ACHN (cell line): ENCODE measurements at regions not wholly inside any gene's neighbourhood (a gene's known extent, or its start where the extent isn't known, plus 50 kb on each side); places are given as distances from the start of the nearest gene placed in this dataset.
"Not testable (repeated sequence)": the region's sequence is repeated elsewhere in the genome, so short reads cannot be mapped to it uniquely, and the experiment has no call there.

Experiments used
- DNase-seq: peaks from one replicate; pipeline ENCODE4 v3.0.0-alpha.2; 2015
- in situ Hi-C: cut with HindIII; loops from 2 replicates; pipeline ENCODE4 v1.10.0; 2017; ENCODE audit warnings: low sequenced_read_pairs, low pct_ligation_motif_present, low pct_unique_long_range_greater_than_20kb

GRCh38 chr5:54887663-54888062 lies 97.7 kb downstream of the ESM1 start:
- DNase-seq = no peak
- in situ Hi-C loops = no loop called here

DNA sequence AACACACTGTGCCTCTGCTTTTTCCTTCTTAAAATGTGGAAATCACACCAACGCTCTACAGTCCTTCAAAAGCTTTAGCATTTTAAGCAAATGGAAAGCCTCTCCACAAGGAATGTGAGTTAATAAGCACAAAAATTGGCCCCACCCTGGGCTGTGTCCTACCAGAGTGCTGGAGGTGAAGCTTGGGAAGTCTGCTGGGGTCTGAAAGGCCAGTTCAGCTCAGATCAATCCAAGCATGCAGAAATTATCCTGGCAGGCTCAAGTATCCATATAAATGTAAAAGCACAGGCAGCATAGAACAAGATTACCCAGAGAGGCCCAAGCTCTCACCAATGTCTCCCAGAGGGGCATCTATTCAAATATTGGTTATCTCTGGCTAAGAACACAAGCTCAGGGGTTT lies 98.5 kb downstream of the ESM1 start:
- in situ Hi-C loops = no loop called here
- no peak for DNase-seq

- in situ Hi-C loops = no loop called here
- no peak for DNase-seq
Observed at GRCh38 chr5:54885636-54886035, 99.8 kb downstream of the ESM1 start.

GRCh38 chr5:54884195-54884536 lies 101.2 kb downstream of the ESM1 start:
- in situ Hi-C loops = no loop called here

GRCh38 chr5:54883374-54884194 lies 101.8 kb downstream of the ESM1 start:
- DNase-seq = peak; percentile 49

More at GRCh38 chr5:54884195-54884536, 101.2 kb downstream of the ESM1 start:
- DNase-seq = no peak

DNA sequence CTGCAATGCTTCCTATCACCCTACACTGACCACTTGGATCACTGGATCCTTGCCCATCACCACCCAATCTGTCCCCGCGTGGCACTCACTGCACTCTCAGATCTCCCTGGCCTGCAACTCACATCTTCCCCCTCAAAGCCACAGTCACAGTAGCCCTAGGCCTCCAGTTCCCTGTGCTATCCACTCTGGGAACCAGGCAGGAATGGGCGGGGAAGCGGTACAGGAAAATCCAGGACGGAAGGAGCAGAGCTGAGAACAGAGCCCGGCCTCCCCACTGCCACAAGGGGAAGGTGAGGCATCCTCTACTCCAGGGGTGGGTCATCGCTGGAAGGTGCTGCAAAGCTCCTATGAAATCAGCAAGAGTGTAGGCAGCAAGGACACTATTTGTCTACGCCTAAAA lies 102.6 kb downstream of the ESM1 start:
- no peak for DNase-seq
- in situ Hi-C loops = no loop called here

More at GRCh38 chr5:54883374-54884194, 101.8 kb downstream of the ESM1 start:
- in situ Hi-C loops = no loop called here

DNA sequence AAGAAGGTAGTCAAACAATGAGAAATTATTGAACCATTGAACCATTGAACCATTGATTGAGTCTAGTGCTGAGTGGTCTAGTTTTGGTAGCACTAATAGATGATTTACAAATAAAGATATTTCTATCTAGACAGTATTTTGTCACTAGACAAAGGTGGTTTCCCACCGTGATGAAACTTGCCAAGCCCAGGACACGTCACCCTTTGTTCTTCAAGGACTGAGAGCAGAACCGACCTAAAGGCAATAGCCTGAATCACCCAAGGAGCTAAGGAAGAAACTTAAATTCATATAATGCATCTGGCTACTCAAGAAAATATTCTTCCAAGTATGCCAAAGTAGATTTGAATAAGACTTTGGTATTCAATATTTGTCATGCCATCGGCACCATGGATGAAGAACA lies 103.3 kb downstream of the ESM1 start:
- in situ Hi-C loops = no loop called here
- no peak for DNase-seq

DNA sequence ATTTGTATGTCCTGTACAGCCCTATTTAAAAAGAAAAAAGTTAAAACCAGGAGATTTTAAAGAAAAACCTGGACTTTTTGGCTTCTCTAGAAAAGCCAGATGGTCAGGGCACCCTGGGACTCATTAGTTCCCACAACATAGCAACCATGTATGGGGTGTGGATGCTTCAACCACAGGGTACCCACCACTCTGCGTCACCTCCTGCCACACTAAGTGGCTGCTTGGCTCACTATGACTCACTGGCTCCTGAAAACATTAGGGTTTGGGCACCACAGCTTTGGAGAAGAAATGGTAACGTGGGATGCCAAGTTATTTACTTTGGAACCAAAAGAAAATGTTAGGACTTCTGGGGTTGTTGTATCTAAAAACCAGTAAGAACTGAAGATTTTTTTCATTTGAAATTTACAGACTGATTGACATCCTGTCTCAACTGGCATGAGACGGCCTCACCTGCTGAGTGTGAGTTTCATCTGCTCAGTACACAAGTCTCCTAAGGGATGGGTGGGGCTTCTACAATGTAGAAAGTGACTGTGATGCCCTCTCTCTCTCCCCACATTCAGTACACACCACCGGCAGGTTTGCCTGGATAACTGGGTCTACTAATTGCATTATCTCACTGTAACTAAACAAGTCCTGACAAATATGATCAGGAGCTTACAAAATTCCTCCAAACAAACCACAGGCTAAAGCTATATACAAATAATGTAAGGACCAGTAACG lies 103.9 kb downstream of the ESM1 start:
- DNase-seq = no peak
- in situ Hi-C loops = no loop called here

DNA sequence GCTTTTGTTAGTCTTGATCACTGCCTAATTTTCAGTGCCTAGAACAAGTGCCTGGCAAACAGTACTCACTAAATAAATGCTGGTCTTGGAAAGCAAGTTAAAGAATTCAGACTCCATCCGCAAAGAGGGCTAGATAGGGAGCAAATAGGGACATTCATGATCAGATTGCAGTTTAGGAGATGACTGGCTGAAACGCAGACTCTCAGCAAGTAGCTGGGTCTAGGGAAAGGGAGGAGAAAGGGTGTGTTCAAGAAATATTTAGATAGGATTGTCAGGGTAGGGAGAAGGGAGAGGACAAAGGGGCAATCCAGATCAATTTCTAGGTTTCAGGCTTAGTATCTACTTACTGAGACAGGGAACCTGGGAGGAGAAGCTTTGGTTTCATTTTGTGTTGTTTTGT lies 108.4 kb downstream of the ESM1 start:
- DNase-seq = no peak
- in situ Hi-C loops = no loop called here

DNA sequence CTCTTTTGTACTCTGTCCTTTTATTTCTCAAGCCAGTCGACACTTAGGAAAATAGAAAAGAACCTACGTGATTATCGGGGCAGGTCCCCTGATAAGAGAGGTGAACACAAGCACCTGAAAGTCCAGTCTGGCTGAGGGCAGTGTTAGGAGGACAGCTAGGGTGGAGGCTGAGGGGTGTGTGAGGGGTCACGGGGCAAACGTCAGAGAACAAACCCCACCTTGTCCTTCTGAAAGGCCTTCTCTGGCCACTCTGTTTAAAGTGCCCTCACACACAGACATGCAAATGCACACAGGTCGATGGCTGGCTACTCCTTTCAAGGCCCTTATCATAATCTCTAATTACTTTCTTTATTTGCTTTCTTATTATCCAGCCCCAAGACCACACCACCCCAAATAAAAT lies 108.8 kb downstream of the ESM1 start:
- in situ Hi-C loops = no loop called here
- DNase-seq = no peak

GRCh38 chr5:54874337-54875021 lies 110.9 kb downstream of the ESM1 start:
- DNase-seq = no peak
- in situ Hi-C loops = no loop called here

- DNase-seq = no peak
- in situ Hi-C loops = no loop called here
Observed at GRCh38 chr5:54873691-54874090, 111.7 kb downstream of the ESM1 start.

GRCh38 chr5:54872810-54873209 lies 112.6 kb downstream of the ESM1 start:
- no peak for DNase-seq
- in situ Hi-C loops = no loop called here

- in situ Hi-C loops = no loop called here
- DNase-seq = no peak
Observed at GRCh38 chr5:54870271-54870670, 115.1 kb downstream of the ESM1 start.

GRCh38 chr5:54869691-54870090 lies 115.7 kb downstream of the ESM1 start:
- DNase-seq = no peak
- in situ Hi-C loops = no loop called here

- in situ Hi-C loops = no loop called here
- DNase-seq = no peak
Observed at GRCh38 chr5:54868511-54869483, 116.6 kb downstream of the ESM1 start.

DNA sequence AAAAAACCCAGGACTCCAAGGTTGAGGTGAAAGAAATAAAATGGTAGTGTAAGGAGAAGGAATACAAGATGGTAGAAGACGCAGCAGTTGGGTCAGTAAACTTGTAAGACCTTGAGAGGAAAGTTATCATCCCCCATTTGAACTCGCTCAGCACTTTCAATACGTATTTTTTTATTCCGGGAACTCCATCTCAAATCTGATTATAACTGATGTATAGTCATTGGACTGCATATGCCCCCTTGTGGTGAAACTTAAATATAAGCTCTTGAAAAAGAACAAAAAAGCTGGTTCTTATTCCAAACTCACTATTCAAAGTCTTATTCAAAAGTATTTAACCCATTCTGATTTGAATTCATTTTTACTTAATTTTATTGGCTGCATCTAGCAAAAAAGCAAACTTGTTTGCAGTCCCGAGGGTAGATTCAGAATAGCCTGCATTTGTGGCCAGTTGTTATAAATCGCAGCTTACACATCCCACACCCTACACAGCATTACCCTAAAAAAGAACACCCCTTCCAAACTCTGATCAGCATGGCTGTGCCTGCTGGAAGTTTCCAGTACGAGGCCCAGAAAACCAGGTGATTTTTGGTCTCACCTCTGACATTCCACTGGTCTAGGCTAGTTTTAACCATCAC lies 118.0 kb downstream of the ESM1 start:
- in situ Hi-C loops = no loop called here
- peak; percentile 50 for DNase-seq

DNA sequence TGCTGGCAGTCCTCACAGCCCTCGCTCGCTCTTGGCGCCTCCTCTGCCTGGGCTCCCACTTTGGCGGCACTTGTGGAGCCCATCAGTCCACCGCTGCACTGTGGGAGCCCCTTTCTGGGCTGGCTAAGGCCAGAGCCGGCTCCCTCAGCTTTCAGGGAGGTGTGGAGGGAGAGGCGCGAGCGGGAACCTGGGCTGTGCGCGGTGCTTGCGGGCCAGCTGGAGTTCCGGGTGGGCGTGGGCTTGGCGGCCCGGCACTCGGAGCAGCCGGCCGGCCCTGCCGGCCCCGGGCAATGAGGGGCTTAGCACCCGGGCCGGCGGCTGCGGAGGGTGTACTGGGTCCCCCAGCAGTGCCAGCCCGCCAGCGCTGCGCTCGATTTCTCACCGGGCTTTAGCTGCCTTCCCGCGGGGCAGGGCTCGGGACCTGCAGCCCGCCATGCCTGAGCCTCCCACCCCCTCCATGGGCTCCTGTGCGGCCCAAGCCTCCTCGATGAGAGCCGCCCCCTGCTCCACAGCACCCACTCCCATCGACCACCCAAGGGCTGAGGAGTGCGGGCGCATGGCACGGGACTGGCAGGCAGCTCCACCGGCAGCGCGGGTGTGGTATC lies 120.4 kb downstream of the ESM1 start:
- in situ Hi-C loops, DNase-seq: not testable (repeated sequence)
